ENCODE measurements at regions not wholly inside any gene's neighbourhood (a gene's known extent, or its start where the extent isn't known, plus 50 kb on each side); places are given as distances from the start of the nearest gene placed in this dataset.

DNA sequence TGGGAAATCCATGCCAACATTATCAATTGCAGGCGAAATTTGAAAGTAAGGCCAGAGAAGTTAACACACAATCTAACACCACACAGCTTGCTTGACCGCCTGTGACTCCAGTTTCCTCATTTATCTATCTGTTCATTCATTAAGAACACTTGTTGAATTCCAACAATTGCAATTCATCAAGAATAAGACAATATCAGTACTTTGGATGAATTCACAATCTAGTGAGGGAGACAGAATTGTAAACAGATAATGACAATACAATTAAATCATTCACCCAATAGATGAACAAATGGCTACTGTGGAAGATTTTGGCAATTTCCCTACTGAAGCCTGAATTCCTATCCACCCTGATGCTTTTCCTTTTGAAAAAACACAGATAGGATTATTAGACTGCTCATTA, 181.6 kb downstream of the TRIM36 start:
- TF ChIP-seq, protein P1, sequence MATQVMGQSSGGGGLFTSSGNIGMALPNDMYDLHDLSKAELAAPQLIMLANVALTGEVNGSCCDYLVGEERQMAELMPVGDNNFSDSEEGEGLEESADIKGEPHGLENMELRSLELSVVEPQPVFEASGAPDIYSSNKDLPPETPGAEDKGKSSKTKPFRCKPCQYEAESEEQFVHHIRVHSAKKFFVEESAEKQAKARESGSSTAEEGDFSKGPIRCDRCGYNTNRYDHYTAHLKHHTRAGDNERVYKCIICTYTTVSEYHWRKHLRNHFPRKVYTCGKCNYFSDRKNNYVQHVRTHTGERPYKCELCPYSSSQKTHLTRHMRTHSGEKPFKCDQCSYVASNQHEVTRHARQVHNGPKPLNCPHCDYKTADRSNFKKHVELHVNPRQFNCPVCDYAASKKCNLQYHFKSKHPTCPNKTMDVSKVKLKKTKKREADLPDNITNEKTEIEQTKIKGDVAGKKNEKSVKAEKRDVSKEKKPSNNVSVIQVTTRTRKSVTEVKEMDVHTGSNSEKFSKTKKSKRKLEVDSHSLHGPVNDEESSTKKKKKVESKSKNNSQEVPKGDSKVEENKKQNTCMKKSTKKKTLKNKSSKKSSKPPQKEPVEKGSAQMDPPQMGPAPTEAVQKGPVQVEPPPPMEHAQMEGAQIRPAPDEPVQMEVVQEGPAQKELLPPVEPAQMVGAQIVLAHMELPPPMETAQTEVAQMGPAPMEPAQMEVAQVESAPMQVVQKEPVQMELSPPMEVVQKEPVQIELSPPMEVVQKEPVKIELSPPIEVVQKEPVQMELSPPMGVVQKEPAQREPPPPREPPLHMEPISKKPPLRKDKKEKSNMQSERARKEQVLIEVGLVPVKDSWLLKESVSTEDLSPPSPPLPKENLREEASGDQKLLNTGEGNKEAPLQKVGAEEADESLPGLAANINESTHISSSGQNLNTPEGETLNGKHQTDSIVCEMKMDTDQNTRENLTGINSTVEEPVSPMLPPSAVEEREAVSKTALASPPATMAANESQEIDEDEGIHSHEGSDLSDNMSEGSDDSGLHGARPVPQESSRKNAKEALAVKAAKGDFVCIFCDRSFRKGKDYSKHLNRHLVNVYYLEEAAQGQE (IDR thresholded peaks at IDR 0.05) = no peak
- no peak for TF ChIP-seq RXRA (IDR thresholded peaks at IDR 0.05)
- TF ChIP-seq, protein P2, sequence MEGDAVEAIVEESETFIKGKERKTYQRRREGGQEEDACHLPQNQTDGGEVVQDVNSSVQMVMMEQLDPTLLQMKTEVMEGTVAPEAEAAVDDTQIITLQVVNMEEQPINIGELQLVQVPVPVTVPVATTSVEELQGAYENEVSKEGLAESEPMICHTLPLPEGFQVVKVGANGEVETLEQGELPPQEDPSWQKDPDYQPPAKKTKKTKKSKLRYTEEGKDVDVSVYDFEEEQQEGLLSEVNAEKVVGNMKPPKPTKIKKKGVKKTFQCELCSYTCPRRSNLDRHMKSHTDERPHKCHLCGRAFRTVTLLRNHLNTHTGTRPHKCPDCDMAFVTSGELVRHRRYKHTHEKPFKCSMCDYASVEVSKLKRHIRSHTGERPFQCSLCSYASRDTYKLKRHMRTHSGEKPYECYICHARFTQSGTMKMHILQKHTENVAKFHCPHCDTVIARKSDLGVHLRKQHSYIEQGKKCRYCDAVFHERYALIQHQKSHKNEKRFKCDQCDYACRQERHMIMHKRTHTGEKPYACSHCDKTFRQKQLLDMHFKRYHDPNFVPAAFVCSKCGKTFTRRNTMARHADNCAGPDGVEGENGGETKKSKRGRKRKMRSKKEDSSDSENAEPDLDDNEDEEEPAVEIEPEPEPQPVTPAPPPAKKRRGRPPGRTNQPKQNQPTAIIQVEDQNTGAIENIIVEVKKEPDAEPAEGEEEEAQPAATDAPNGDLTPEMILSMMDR (IDR thresholded peaks at IDR 0.05; ENCODE audit: low read depth, low read length, missing input control) = no peak
- TF ChIP-seq FOXA1 (IDR thresholded peaks at IDR 0.05) = no peak
- TF ChIP-seq GABPA (IDR thresholded peaks at IDR 0.05 in 1 of 2, conservative IDR thresholded peaks at IDR 0.05 in 1 of 2) = no peak
- TF ChIP-seq, protein P3, sequence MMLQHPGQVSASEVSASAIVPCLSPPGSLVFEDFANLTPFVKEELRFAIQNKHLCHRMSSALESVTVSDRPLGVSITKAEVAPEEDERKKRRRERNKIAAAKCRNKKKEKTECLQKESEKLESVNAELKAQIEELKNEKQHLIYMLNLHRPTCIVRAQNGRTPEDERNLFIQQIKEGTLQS (IDR thresholded peaks at IDR 0.05) = no peak
- no peak for TF ChIP-seq YY1 (IDR thresholded peaks at IDR 0.05)
- TF ChIP-seq RAD21 (IDR thresholded peaks at IDR 0.05) = no peak
- TF ChIP-seq, protein P4, sequence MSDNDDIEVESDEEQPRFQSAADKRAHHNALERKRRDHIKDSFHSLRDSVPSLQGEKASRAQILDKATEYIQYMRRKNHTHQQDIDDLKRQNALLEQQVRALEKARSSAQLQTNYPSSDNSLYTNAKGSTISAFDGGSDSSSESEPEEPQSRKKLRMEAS (IDR thresholded peaks at IDR 0.05) = no peak

Data from liver (tissue), 3 donors.